ENCODE measurements at regions not wholly inside any gene's neighbourhood (a gene's known extent, or its start where the extent isn't known, plus 50 kb on each side); places are given as distances from the start of the nearest gene placed in this dataset.

GRCh38 chr5:92885950-92886349 is 695.1 kb downstream of the NR2F1-AS1 start:
- TF ChIP-seq EP300 (IDR thresholded peaks at IDR 0.05) (no peak), CTCF (IDR thresholded peaks at IDR 0.05) (no peak), POLR2A (IDR thresholded peaks at IDR 0.05) (no peak)
